GM18951 (cell line): ENCODE measurements at regions not wholly inside any gene's neighbourhood (a gene's known extent, or its start where the extent isn't known, plus 50 kb on each side); places are given as distances from the start of the nearest gene placed in this dataset.
"Not testable (repeated sequence)": the region's sequence is repeated elsewhere in the genome, so short reads cannot be mapped to it uniquely, and the experiment has no call there.

Experiments
- POLR2A ChIP-seq: IDR thresholded peaks from 4 replicates; pipeline ENCODE4 v1.6.1; 2011; ENCODE audit warnings: mild to moderate bottlenecking; ENCODE audit not compliant: insufficient read length, insufficient read depth; ENCODE audit errors: extremely low read depth
- in situ Hi-C: fragments of 300-500 bp; cut with MboI; formaldehyde crosslinking; loops from one replicate; pipeline ENCODE4 v1.12.0; 2022; ENCODE audit warnings: low sequenced_read_pairs, mixed read lengths, inconsistent platforms; ENCODE audit not compliant: unreplicated experiment

- in situ Hi-C loops: loop anchor here (25.0 kb wide), 1 partner anchor 502 kb away; the partner anchor contains the start of gene CFH
- TF ChIP-seq POLR2A: no peak
Observed at GRCh38 chr1:196160066-196160795, 448.0 kb downstream of the KCNT2 start.

GRCh38 chr1:196155586-196155985 is 452.7 kb downstream of the KCNT2 start:
- no peak for TF ChIP-seq POLR2A
- in situ Hi-C loops: loop anchor here (25.0 kb wide), 1 partner anchor 507 kb away; the partner anchor contains the start of gene CFH

GRCh38 chr1:196152975-196153374 is 455.3 kb downstream of the KCNT2 start:
- no peak for TF ChIP-seq POLR2A
- in situ Hi-C loops: loop anchor here (25.0 kb wide), 1 partner anchor 509 kb away; the partner anchor contains the start of gene CFH

- in situ Hi-C loops: loop anchor here (25.0 kb wide), 1 partner anchor 510 kb away; the partner anchor contains the start of gene CFH
- TF ChIP-seq POLR2A: no peak
Observed at GRCh38 chr1:196152086-196152485, 456.2 kb downstream of the KCNT2 start.

- TF ChIP-seq POLR2A: no peak
- in situ Hi-C loops: no loop called here
Observed at GRCh38 chr1:196148367-196148970, 459.8 kb downstream of the KCNT2 start.

DNA sequence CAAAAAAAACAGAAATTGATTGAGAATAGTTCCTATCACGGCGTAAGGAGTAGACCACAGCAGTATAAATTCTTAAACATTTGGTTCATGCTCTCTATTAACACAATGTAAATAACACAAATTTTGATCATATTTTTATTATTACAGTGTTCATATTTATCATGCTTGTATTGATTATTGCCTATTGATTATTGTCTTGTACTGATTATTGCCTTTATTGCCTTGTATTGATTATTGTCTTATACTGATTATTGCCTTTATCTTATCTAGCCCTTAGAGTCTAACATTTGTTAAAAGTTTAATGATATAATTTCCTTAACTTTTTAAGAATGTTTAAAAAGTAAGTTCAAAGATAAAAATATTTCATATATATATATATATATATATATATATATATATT is 460.7 kb downstream of the KCNT2 start:
- no peak for TF ChIP-seq POLR2A
- in situ Hi-C loops: no loop called here

- in situ Hi-C loops: not testable (repeated sequence)
Observed at GRCh38 chr1:196145151-196145550, 463.1 kb downstream of the KCNT2 start.

DNA sequence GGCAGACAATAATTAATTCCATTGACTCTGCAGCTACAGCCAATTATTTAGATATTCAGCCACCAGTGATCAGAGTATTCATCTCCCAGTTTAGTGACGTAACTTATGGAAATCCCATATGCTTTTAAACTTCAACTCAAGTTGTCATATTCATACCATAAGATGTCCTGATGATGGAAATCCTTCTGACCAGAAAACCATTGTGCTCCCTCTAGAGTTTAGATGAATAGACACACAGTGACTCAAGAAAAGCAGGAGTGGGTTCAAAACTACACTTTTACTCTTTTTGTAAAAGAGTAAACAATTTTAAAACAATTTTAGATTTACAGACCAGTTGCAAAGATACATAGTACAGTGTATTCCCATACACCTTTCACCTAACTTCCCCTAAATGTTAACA is 463.7 kb downstream of the KCNT2 start:
- in situ Hi-C loops: no loop called here

DNA sequence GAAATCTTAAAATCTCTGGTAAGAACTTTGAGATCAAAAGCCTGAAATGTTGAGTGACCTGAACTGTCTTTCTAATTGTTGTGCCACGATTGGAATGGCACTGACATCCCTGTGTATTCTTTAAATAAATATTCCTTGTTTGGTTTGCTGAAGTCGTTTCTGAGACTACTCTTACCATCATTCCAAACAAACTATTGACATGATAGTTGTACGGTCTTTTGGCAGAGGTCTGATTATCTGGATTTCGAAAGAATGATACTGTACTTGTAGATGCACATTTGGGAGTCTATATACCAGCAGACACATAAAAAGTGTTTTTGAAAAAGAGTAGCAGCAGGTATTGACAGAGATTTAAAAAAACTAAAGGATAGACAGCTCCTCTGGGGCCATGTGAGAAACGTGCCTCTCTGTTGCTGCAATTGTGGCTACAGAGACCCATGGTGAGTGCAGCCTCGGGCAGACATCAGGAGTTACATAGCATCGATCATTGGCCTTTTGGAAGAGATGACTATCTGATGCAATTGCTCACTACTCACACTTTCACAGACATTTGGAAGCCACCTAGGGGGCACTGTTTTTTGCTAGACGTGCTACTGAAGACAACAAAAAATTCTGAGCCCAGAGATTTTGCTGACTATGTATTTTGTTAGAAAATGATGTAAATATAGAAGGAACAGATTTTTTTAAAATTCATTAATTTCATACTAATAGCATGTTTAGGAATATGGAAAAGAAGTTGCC is 464.5 kb downstream of the KCNT2 start:
- in situ Hi-C loops: no loop called here
- TF ChIP-seq POLR2A: no peak

More for the DNA sequence above, 463.7 kb downstream of the KCNT2 start:
- TF ChIP-seq POLR2A: no peak

GRCh38 chr1:196142111-196142640 is 466.1 kb downstream of the KCNT2 start:
- in situ Hi-C loops: no loop called here
- TF ChIP-seq POLR2A: no peak

GRCh38 chr1:196136396-196136795 is 471.8 kb downstream of the KCNT2 start:
- TF ChIP-seq POLR2A: no peak
- in situ Hi-C loops: no loop called here

- in situ Hi-C loops: no loop called here
- no peak for TF ChIP-seq POLR2A
Observed at GRCh38 chr1:196131691-196132090, 476.5 kb downstream of the KCNT2 start.

DNA sequence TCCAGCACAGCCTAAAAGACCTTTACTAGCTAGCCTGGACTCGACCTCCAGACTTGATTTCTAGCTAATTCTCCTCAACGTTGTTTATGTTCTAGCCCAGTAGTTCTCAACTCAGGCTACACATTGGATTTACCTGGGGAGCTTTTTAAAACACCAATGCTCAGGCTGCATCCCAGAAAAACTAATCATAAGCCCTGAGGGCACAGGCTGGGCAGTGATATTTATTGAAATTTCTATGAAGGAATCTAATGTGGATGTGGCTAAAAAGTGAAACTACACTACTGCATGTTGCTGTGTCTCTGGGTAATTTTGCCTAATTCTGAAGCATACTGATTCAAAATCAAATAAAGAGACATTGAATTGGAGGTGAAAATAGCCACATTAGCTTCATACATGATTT is 479.4 kb downstream of the KCNT2 start:
- in situ Hi-C loops: no loop called here
- no peak for TF ChIP-seq POLR2A
